Suprapubic skin (tissue), 4 donors: ENCODE measurements at regions not wholly inside any gene's neighbourhood (a gene's known extent, or its start where the extent isn't known, plus 50 kb on each side); places are given as distances from the start of the nearest gene placed in this dataset.

Experiments used
- DNase-seq, 2 donors: peaks; one replicate each; pipeline ENCODE4 v3.0.0-alpha.2; 2019; ENCODE audit warnings: low spot score in 2 of 2
- H3K27ac ChIP-seq: fragments of 200-600 bp; sonication (generic); one replicate; pipeline ENCODE4 v1.5.1; 2019
- H3K27me3 ChIP-seq: fragments of 200-600 bp; sonication (generic); one replicate; pipeline ENCODE4 v1.5.1; 2019
- H3K36me3 ChIP-seq: fragments of 200-600 bp; sonication (generic); one replicate; pipeline ENCODE4 v1.5.1; 2019
- H3K4me1 ChIP-seq: fragments of 200-600 bp; sonication (generic); one replicate; pipeline ENCODE4 v1.5.1; 2019
- H3K4me3 ChIP-seq: fragments of 200-600 bp; sonication (generic); one replicate; pipeline ENCODE4 v1.5.1; 2019; ENCODE audit warnings: mild to moderate bottlenecking
- H3K9me3 ChIP-seq: fragments of 200-600 bp; sonication (generic); one replicate; pipeline ENCODE4 v1.5.1; 2019
- EP300 ChIP-seq: sonication (generic); formaldehyde crosslinking; IDR thresholded peaks from one replicate; pipeline ENCODE4 v1.6.1; 2017; ENCODE audit warnings: antibody characterized with exemption
- POLR2A ChIP-seq, 2 donors: fragments of 450-650 bp; IDR thresholded peaks; one replicate each; pipeline ENCODE4 v1.6.1; 2017; ENCODE audit warnings: antibody characterized with exemption in 2 of 2, mild to moderate bottlenecking in 2 of 2, moderate library complexity in 2 of 2
- POLR2AphosphoS5 ChIP-seq, 3 donors: sonication (generic); formaldehyde crosslinking; IDR thresholded peaks; one replicate each; pipeline ENCODE4 v1.6.1; 2017; ENCODE audit warnings: antibody characterized with exemption in 3 of 3
- WGBS: methylation state at CpG from one replicate; pipeline ENCODE4 v1.1.5; 2018; 5-methylcytosine and 5-hydroxymethylcytosine counted together
- TF ChIP-seq, protein P1 (sequence below), 2 donors: fragments of 200-600 bp in 1 of 2; fragments of 450-650 bp in 1 of 2; sonication (generic) in 1 of 2; IDR thresholded peaks; one replicate each; pipeline ENCODE4 v1.5.1; 2016 to 2019; ENCODE audit warnings: antibody characterized with exemption in 2 of 2, mild to moderate bottlenecking in 1 of 2, moderate library complexity in 1 of 2

DNA sequence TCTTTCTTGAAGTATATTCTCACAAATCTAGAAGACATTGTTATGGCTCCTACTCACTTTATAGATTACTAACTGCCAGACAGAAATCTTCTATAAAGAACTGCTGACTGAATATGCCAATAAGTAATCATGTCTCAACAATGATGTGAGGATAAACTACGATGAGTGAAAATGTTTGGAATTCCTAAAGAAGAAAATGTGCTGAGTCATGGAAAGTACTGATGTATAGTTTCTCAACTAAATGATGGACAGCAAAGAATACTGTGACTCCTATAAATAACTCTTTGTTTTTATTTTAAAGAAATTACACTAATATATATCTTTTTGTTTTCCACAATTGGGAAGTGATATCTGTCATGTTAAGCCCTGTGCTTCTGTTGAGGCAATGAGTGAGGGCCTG lies 232.9 kb downstream of the LNPK start:
- TF ChIP-seq, protein P1, sequence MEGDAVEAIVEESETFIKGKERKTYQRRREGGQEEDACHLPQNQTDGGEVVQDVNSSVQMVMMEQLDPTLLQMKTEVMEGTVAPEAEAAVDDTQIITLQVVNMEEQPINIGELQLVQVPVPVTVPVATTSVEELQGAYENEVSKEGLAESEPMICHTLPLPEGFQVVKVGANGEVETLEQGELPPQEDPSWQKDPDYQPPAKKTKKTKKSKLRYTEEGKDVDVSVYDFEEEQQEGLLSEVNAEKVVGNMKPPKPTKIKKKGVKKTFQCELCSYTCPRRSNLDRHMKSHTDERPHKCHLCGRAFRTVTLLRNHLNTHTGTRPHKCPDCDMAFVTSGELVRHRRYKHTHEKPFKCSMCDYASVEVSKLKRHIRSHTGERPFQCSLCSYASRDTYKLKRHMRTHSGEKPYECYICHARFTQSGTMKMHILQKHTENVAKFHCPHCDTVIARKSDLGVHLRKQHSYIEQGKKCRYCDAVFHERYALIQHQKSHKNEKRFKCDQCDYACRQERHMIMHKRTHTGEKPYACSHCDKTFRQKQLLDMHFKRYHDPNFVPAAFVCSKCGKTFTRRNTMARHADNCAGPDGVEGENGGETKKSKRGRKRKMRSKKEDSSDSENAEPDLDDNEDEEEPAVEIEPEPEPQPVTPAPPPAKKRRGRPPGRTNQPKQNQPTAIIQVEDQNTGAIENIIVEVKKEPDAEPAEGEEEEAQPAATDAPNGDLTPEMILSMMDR (IDR thresholded peaks at IDR 0.05), result no peak
- no peak for TF ChIP-seq POLR2A (IDR thresholded peaks at IDR 0.05)
- TF ChIP-seq POLR2AphosphoS5 (IDR thresholded peaks at IDR 0.05), result no peak
- TF ChIP-seq EP300, result no peak
- H3K4me1 ChIP-seq, result peaks cover 5% of the 10 kb centered on the region
- DNase-seq, result no peak
- H3K9me3 ChIP-seq, result no peaks in the 10 kb centered on the region
- no peaks in the 10 kb centered on the region for H3K27me3 ChIP-seq
- 22% methylated on average over 1 of the region's 1 CpG for WGBS
- no peaks in the 10 kb centered on the region for H3K36me3 ChIP-seq
- H3K27ac ChIP-seq, result no peak overlapping the region
- no peak overlapping the region for H3K4me3 ChIP-seq

DNA sequence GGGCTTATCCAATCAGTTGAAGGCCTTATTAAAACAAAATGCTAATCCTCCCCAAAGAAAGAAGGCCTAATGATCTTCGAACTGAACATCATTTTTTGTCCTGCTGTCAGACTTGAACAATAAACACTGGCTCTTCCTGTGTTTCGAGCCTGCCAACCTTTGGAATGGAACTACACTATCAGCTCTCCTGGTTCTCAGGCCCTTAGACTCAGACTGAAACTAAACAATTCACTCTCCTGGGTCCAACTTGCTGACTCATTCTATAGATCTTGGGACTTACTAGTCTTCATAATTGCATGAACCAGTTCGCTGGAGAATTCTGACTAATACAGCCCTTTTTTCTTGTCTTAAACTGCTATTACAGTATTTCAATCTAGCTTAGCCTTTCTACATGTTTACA lies 235.2 kb downstream of the LNPK start:
- H3K27me3 ChIP-seq, result no peaks in the 10 kb centered on the region
- H3K9me3 ChIP-seq, result no peaks in the 10 kb centered on the region
- 55% methylated on average over 3 of the region's 3 CpGs for WGBS
- TF ChIP-seq POLR2A (IDR thresholded peaks at IDR 0.05) (no peak), EP300 (no peak), POLR2AphosphoS5 (IDR thresholded peaks at IDR 0.05) (no peak)
- TF ChIP-seq, protein P1 (IDR thresholded peaks at IDR 0.05), result no peak
- no peaks in the 10 kb centered on the region for H3K36me3 ChIP-seq
- no peak overlapping the region for H3K27ac ChIP-seq
- H3K4me1 ChIP-seq, result peaks cover 5% of the 10 kb centered on the region
- no peak for DNase-seq
- no peak overlapping the region for H3K4me3 ChIP-seq

DNA sequence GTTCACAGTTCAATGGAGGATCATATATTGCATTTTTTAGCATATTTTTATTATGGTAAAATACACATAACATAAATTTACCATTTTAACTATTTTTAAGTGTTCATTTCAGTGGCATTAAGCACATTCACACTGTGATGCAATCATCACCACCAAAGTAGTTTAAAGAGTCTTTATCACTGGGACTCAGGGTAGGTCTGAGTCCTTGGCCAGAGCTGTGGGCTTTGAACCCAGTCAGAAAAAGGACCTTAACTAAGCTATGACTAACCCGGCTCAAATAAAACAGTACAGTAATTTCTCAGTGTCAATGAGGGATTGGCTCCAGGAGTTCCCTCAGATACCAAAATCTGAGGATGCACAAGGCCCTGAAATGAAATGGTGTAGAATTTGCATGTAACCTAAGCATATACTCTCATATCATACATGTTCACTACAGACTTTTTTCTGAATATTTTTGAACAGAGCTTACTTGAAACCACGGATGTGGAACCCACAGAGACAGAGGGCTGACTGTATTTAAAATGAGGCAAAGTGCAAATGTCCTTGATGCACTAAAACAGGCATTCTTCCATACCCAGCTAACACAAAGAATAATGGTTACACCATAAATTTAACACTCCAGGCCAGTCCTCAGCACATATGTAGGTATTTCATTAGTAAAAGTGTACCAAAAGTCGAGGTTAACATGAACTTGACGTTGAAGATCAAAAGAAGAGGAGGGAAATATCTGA lies 246.2 kb downstream of the LNPK start:
- DNase-seq, result no peak
- Histone ChIP-seq H3K36me3 (no peaks in the 10 kb centered on the region), H3K9me3 (no peaks in the 10 kb centered on the region), H3K4me3 (no peak overlapping the region), H3K27me3 (no peaks in the 10 kb centered on the region), H3K27ac (no peak overlapping the region), H3K4me1 (no peaks in the 10 kb centered on the region)
- TF ChIP-seq POLR2AphosphoS5 (IDR thresholded peaks at IDR 0.05), result no peak
- no peak for TF ChIP-seq POLR2A (IDR thresholded peaks at IDR 0.05)
- TF ChIP-seq, protein P1 (IDR thresholded peaks at IDR 0.05), result no peak
- TF ChIP-seq EP300, result no peak
- 57% methylated on average over 4 of the region's 4 CpGs for WGBS

DNA sequence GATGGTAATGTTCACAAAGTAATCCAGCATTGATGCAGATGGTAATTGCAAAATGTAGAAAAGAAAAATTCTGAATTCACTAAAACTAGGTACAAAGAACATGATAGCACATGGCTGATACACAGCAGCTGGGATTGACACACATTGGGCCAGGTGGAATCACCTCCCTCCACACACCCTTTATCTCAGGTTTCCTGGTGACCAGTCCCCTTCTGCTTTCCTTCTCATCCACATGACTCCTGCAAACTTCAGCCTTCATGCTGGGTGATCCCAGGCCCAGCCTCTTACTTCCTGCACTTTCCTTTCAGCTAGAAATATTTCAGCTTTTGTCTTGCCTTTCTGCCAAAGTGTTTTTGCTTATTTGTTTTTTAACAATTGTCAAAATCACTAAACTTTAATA lies 246.9 kb downstream of the LNPK start:
- H3K27ac ChIP-seq, result no peak overlapping the region
- no peaks in the 10 kb centered on the region for H3K4me1 ChIP-seq
- TF ChIP-seq EP300 (no peak), POLR2AphosphoS5 (IDR thresholded peaks at IDR 0.05) (no peak), POLR2A (IDR thresholded peaks at IDR 0.05) (no peak)
- TF ChIP-seq, protein P1 (IDR thresholded peaks at IDR 0.05), result no peak

DNA sequence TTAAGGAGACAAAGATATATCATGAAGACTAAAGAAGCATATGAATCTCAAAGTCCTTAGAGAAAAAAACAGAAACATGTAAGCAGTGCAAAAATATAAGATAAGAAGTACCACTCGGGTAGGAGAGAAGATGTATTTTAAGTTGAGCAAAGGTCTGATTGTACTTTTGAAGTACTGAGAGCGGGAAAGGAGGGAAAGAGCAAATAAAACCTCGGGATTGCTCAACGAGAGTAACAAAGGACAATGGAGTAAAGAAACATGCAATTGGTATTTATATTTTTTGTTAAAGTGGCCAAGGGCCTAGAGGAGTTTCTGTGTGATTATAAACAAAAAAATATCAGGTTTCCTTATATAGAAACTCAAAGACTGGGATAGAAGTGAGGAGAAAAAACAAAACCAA lies 251.9 kb downstream of the LNPK start:
- TF ChIP-seq POLR2AphosphoS5 (IDR thresholded peaks at IDR 0.05) (no peak), POLR2A (IDR thresholded peaks at IDR 0.05) (no peak), EP300 (no peak)
- TF ChIP-seq, protein P1 (IDR thresholded peaks at IDR 0.05), result no peak
- H3K27ac ChIP-seq, result no peak overlapping the region
- H3K9me3 ChIP-seq, result no peaks in the 10 kb centered on the region
- H3K27me3 ChIP-seq, result no peaks in the 10 kb centered on the region
- no peaks in the 10 kb centered on the region for H3K36me3 ChIP-seq
- no peaks in the 10 kb centered on the region for H3K4me1 ChIP-seq
- no peak for DNase-seq
- no peak overlapping the region for H3K4me3 ChIP-seq
- WGBS, result 77% methylated on average over 4 of the region's 4 CpGs

More for the DNA sequence above, 246.9 kb downstream of the LNPK start:
- Histone ChIP-seq H3K36me3 (no peaks in the 10 kb centered on the region), H3K9me3 (no peaks in the 10 kb centered on the region), H3K27me3 (no peaks in the 10 kb centered on the region), H3K4me3 (no peak overlapping the region)
- no peak for DNase-seq
